T-helper 2 cell (primary cell): ENCODE measurements at regions not wholly inside any gene's neighbourhood (a gene's known extent, or its start where the extent isn't known, plus 50 kb on each side); places are given as distances from the start of the nearest gene placed in this dataset.

Experiments used
- DNase-seq, 5 experiments: peaks; one replicate each; pipeline versions ENCODE4 v3.0.0 to v3.0.0-alpha.2; 2012 to 2022

DNA sequence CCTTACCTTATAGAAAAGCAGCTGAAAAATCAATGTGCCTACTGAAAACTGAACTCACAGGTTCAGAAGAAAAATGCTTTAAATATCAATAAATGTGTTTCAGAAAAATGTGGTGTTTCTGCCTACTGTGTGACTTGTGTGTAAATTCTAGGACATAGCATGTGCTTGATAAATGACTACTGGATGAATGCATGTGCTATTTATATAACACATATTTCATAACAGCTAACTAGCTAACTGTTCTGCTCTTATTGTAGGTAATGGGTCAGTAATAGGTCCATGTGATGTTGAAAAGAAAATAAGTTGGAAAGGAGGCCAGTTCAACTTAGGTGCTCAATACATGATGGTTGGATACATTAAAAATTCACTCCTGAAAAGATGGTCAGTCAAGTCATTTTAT, 993.0 kb upstream of the LCORL start:
- DNase-seq, result no peak

DNA sequence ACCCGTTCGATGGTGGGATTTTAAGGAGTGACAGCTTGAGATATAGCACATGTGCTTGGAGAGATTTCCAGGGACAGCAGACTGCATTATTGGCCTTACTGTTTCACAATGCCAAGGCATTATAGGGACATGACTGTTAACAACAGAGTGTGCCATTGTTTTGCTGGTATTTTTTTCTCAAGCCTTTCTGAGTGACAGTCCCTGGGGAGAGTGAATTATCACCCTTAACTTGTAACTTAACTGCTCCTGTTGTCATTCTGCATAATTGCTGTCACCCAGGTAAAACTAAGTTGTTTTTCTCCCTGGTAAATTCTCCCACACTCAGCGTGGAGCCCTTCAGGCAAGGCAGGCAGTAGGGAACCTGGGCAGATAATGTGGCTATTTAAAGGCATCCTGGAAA, 989.2 kb upstream of the LCORL start:
- no peak for DNase-seq

- DNase-seq, result no peak
Observed at GRCh38 chr4:19009881-19010280, 988.3 kb upstream of the LCORL start.

- no peak for DNase-seq
Observed at GRCh38 chr4:19005211-19005610, 983.7 kb upstream of the LCORL start.

DNA sequence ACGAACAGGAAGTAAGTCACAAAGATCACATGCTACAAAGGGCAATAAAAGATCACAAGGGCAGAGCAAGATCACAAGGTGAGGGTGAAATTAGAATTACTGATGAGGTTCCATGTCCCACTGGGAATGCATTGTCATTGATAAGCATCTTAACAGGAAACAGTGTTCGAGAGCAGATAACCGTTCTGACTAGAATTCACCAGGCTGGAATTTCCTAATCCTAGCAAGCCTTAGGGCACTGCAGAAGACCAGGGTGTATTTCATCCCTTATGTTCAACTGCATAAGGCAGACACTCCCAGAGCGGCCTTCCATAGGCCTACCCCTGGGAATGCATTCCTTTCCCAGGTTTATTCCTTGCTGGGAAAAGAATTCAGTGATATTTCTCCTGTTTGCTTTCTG, 980.6 kb upstream of the LCORL start:
- no peak for DNase-seq

- DNase-seq, result no peak
Observed at GRCh38 chr4:18999595-18999994, 978.0 kb upstream of the LCORL start.

DNA sequence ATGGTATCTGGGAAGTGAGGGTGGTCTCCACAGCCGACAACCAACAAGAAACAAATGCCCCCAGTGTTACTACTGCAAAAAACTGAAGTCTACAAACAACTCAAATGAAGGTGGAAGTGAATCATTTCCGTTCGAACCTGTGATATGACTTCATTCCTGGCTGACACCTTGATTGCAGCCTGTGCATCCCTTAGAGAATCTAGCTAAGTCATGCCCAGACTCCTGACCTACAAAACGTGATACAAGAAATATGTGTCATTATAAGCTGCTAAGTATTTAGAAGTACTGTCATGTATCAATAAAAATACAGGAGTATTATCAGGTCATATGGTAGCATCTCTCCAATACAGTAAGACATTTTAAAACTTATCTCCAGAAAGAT, 959.7 kb upstream of the LCORL start:
- no peak for DNase-seq

DNA sequence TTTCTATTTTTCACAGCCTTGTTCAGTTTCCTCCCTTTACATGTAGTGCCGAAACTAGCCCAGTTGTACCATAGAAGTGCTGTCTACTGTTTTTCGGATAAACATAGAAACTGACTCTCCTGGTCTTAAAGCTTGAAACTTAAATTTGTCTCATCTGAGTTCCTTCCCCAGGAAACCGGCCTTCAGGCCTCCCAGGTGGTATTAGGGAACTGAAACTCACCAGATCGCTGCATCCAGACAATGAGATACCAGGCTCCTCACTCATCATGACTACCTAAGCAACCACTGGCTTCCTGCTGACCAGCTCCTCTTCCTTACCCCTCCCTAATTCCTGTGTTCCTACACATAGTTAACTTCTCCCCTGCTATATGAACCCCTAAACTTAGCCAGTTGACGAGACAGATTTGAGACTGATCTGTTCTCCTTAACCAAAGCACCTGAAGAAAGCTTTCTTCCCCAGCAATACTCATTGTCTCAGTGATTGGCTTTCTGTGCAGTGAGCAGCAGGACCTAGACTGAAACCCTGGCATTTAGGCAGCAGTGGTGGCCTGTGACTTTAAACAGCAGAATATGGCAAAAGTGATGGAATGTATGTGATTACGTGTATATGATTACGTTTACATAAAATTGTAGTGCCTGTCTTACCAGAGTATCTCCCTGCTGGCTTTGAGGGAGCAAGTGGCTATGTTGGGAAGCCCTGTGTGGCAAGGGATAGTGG, 959.1 kb upstream of the LCORL start:
- no peak for DNase-seq

- no peak for DNase-seq
Observed at GRCh38 chr4:18976884-18977283, 955.3 kb upstream of the LCORL start.

GRCh38 chr4:18975916-18976808, 954.6 kb upstream of the LCORL start:
- DNase-seq, result no peak

GRCh38 chr4:18973296-18973695, 951.7 kb upstream of the LCORL start:
- DNase-seq, result no peak

GRCh38 chr4:18961879-18962278, 940.3 kb upstream of the LCORL start:
- DNase-seq, result no peak

- no peak for DNase-seq
Observed at GRCh38 chr4:18961266-18961665, 939.7 kb upstream of the LCORL start.

GRCh38 chr4:18957716-18958115, 936.2 kb upstream of the LCORL start:
- no peak for DNase-seq

DNA sequence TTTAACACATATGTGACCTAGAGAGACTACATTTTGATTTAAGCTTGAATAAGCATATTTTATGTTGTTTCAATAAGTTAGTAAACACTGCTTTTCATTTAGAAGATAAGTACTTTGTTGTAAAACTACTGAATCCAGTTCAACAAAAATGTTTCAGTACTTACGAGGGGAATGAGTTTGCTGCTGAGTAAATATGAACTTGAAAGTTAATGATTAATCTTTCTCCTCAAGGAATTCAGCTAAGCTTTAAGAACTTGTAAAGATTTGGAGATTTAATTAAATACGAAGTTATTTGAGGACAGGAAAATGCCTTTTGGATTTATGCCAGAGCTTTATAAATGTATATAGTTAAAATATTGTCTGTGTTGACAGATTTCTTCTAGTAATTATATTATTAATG, 933.0 kb upstream of the LCORL start:
- DNase-seq, result no peak

- no peak for DNase-seq
Observed at GRCh38 chr4:18953613-18954012, 932.1 kb upstream of the LCORL start.

GRCh38 chr4:18945464-18945863, 923.9 kb upstream of the LCORL start:
- DNase-seq, result no peak

- no peak for DNase-seq
Observed at GRCh38 chr4:18942874-18943273, 921.3 kb upstream of the LCORL start.

- DNase-seq, result no peak
Observed at GRCh38 chr4:18938343-18939099, 917.0 kb upstream of the LCORL start.

DNA sequence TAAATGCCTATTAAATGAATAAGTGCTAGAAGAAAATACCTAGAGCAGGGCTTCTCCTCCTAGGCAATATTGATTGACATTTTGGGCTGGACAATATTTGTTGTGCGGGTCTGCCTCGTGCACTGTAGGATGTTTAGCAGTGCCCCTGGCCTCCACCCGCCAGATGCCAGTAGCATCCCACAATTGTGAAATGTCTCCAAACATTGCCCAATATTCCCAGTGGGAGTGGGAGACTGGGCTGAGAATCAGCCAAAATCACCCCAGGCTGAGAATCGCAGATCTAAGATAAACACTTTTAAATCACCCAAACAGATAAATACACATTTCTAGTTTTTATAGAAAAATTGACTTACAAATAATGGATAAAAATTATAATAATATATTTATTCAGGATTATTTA, 916.2 kb upstream of the LCORL start:
- DNase-seq, result no peak

DNA sequence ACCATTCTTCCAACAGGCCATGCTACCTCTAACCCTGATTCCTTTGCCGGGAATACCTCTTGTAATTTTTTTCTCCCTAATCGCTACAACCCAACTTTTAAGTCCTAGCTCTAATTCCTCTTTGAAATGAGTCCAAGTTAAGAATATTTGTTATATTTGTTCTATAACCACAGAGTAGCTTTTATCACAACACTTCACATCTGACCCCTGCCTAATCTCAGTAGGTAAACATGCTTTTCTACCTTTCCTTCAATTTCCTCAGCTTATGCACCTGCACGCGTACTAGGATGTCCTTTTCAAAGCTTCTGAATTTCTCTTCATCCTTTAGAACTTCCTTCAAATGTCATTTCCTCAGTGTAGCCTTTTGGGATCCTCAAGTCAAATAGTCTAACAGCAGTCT, 915.5 kb upstream of the LCORL start:
- DNase-seq, result no peak

- no peak for DNase-seq
Observed at GRCh38 chr4:18935659-18936345, 914.2 kb upstream of the LCORL start.

DNA sequence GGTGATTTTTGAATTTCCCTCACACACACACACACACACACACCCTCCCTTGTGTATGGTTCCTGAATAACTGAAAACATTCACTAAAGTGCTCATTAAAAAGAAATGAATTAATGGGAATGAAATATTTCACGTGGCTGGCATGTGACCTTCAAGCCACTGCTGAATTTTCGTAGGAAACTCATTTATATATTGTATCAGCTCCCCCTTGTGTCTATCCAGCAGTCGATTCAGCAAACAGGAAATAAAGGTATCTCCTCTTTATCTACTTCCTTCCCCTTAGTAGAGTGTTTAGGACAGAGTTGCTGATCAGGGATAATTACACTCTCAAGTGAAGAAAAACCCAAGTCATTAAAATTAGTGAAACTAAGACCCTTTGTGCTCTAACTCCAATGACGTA, 912.6 kb upstream of the LCORL start:
- no peak for DNase-seq
